Bronchial epithelial cell (primary cell): ENCODE measurements at regions not wholly inside any gene's neighbourhood (a gene's known extent, or its start where the extent isn't known, plus 50 kb on each side); places are given as distances from the start of the nearest gene placed in this dataset.

Experiments used
- DNase-seq: peaks from one replicate; pipeline ENCODE4 v3.0.0-alpha.2; 2010; ENCODE audit warnings: low read depth
- FAIRE-seq: peaks from 2 replicates; lab custom pipeline; 2011; peaks lifted over from hg19 to GRCh38; lab: Jason Lieb, UNC
- H3K27me3 ChIP-seq: 2 replicates; pipeline ENCODE4 v1.5.1; 2011; ENCODE audit warnings: low read length; ENCODE audit not compliant: control insufficient read depth, insufficient read depth
- H3K36me3 ChIP-seq: 2 replicates; pipeline ENCODE4 v1.5.1; 2011; ENCODE audit warnings: low read length; ENCODE audit not compliant: control insufficient read depth, insufficient read depth
- H3K4me3 ChIP-seq: 2 replicates; pipeline ENCODE4 v1.5.1; 2011; ENCODE audit warnings: mild to moderate bottlenecking, low read depth, low read length, control low read depth
- TF ChIP-seq, protein P1 (sequence below): IDR thresholded peaks from 2 replicates; pipeline ENCODE4 v1.5.1; 2011; ENCODE audit warnings: mild to moderate bottlenecking, moderate library complexity, low read length, control low read depth, inconsistent platforms; ENCODE audit not compliant: insufficient read depth, severe bottlenecking

DNA sequence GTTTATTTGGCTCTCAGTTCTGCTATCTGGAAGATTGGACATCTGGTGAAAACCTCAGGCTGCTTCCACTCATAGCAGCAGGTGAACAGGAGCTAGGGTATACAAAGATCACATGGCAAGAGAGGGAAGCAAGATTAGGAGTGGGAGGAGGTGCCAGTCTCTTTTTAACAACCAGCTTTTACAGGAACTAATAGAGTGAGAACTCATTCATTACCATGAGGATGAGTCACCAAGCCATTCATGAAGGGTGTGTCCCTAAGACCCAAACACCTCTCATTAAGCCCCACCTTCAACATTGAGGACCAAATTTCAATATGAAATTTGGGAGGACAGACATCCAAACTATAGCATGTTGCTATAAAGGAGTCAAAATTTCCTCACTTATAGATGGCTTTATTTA, 85.4 kb upstream of the HCRTR2 start:
- Histone ChIP-seq H3K36me3 (no peaks in the 10 kb centered on the region), H3K4me3 (no peak overlapping the region), H3K27me3 (no peaks in the 10 kb centered on the region)
- TF ChIP-seq, protein P1, sequence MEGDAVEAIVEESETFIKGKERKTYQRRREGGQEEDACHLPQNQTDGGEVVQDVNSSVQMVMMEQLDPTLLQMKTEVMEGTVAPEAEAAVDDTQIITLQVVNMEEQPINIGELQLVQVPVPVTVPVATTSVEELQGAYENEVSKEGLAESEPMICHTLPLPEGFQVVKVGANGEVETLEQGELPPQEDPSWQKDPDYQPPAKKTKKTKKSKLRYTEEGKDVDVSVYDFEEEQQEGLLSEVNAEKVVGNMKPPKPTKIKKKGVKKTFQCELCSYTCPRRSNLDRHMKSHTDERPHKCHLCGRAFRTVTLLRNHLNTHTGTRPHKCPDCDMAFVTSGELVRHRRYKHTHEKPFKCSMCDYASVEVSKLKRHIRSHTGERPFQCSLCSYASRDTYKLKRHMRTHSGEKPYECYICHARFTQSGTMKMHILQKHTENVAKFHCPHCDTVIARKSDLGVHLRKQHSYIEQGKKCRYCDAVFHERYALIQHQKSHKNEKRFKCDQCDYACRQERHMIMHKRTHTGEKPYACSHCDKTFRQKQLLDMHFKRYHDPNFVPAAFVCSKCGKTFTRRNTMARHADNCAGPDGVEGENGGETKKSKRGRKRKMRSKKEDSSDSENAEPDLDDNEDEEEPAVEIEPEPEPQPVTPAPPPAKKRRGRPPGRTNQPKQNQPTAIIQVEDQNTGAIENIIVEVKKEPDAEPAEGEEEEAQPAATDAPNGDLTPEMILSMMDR, result no peak
- DNase-seq (peak; percentile 42), FAIRE-seq (no peak)

GRCh38 chr6:55089325-55089724, 85.0 kb upstream of the HCRTR2 start:
- TF ChIP-seq, protein P1, result no peak
- H3K36me3 ChIP-seq, result no peaks in the 10 kb centered on the region
- H3K27me3 ChIP-seq, result no peaks in the 10 kb centered on the region
- H3K4me3 ChIP-seq, result no peak overlapping the region
- DNase-seq, result no peak
- FAIRE-seq, result no peak

GRCh38 chr6:55100686-55101085, 73.6 kb upstream of the HCRTR2 start:
- TF ChIP-seq, protein P1, result no peak
- FAIRE-seq (no peak), DNase-seq (no peak)
- H3K36me3 ChIP-seq, result no peaks in the 10 kb centered on the region
- H3K4me3 ChIP-seq, result no peak overlapping the region
- no peaks in the 10 kb centered on the region for H3K27me3 ChIP-seq

DNA sequence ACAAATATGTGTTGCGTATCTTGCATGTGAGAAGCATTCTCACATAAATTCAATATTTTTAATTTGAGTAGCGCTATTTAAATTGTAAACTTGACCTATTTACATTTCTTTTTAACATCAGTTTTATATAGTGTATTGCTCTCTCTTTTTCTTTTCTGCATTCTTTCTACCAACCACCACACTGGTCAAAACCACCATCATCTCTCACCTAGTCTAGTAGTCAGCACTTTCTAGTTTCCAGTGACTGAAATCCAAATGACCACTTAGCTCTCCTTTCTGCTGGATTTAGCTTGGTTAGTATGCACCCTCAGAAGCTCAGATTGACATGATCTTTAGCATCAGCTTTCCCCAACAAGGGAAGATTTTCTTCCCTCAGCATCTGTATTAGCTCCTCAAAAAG, 73.2 kb upstream of the HCRTR2 start:
- FAIRE-seq, result no peak
- Histone ChIP-seq H3K27me3 (no peaks in the 10 kb centered on the region), H3K4me3 (no peak overlapping the region)

DNA sequence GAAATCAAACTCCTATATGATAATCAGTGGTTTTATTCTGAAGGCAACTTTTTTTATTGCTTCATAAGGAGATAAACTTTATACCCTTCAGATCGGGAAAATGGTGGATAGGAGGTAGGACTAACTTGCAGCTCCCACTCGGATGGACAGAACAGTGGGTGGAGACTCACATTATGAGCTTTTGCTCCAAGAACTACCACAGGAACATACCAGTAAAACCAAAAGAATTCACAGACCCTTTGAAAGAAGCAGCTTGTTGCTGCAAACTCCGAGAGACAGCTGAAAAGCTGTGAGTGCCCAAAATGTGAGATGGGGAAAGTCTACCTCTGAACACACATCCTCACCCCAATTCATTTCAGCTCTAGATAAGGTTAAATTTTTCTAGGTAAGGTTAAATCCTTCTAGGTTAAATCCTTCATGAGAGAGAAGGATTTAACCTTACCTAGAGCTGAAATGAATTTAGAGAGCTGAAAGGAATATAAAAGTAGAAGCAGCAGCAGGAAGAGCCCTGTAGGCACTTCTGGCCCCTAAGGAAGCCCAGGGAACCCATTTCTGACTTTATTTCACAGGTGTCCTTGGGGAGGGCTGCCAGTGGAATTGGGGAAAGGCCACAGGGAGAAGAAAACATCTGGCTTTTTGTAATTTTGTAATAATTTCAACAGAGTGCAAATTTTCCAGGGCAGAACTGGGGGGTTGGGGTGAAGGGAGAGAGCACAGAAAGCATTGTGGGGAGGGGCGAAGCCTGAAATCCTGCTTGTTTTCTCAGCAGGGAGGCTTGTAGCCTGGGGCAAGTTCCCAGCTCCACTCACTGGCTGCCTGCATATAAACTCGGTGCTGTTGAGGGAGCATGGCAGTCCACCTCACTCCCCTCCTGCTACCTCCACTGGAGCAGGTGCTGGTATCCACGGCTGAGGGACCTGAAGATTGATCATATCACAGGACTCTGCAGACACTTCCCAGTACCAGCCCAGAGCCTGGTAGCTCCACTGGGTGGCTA, 65.9 kb upstream of the HCRTR2 start:
- TF ChIP-seq, protein P1, result no peak
- DNase-seq (no peak), FAIRE-seq (no peak)
- Histone ChIP-seq H3K27me3 (peaks cover 2% of the 10 kb centered on the region), H3K36me3 (no peaks in the 10 kb centered on the region), H3K4me3 (no peak overlapping the region)

More for the DNA sequence above, 73.2 kb upstream of the HCRTR2 start:
- TF ChIP-seq, protein P1, result no peak
- no peaks in the 10 kb centered on the region for H3K36me3 ChIP-seq
- no peak for DNase-seq
